ENCODE measurements at regions not wholly inside any gene's neighbourhood (a gene's known extent, or its start where the extent isn't known, plus 50 kb on each side); places are given as distances from the start of the nearest gene placed in this dataset.
"Not testable (repeated sequence)": the region's sequence is repeated elsewhere in the genome, so short reads cannot be mapped to it uniquely, and the experiment has no call there.

DNA sequence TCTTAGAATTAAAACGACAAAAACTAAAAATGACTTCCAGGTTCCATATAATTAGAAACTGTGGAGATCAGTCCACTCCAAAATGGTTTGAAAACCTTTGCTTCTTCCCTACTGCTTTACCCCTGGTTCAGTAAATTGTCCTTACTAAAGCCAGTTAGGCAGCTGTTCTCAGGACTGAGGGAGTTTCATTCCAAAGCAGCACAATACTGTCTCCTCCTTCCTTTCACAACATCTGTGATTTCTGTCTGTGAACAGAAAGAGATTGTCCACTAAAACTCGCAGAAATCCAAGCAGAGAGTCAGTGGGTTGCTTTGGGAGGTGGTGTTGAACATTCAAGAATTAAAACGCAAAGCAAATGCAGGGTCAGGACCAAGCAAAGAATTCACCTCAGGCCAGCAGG lies 740.8 kb upstream of the ZNF608 start:
- no peak for DNase-seq

DNA sequence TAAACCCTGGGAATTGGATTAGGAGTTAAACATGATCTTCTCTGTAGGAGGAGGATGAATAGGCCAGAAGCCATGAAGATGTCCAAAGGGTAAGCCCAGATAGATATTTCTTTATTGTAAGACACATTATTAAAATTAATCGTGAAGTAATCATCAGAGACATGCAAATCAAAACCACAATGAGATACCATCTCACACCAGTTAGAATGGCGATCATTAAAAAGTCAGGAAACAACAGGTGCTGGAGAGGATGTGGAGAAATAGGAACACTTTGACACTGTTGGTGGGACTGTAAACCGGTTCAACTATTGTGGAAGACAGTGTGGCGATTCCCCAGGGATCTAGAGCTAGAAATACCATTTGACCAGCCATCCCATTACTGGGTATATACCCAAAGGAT lies 741.2 kb upstream of the ZNF608 start:
- DNase-seq: not testable (repeated sequence)

DNA sequence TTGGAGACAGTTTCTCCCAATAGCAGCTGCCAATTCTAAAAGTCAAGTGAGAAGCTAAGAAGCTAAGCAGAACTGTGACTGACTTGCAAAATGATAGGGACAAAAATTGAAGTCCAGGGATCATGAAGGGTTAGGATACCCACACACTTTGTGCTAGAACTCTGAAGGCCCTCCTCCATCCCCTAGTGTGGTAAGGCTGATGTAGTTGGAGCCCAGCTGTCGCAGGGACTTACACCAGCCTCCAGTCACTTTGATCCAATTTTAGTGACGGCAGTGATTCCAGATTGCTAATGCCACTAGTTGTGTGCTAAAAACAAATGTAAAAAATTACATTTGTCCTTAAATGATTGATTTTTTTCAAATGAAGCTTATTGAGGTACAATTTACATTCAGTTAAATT lies 742.7 kb upstream of the ZNF608 start:
- DNase-seq: no peak

DNA sequence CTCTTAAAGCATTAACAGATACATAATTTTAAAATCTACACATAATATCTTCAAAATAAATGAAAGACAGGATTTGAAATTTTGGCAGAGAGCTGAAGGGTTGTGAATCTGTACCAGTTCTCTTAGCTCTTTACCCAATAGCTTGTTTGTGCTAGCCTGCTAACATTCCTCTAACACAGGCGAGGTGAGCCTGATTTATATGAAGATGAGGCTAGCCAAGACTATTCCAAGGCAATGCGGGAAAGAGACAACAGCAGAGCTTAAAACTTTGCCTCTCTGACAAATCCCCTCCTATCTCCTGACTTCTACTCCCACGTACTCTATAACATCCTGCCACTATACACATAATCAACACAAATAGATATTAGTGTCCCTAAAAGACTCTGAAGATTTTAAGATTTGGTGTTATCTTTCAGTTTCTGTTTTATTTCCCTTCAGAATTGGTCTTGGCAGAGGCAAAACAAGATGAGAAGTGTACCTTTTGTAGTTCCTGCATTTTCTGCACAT lies 745.6 kb upstream of the ZNF608 start:
- DNase-seq: no peak

DNA sequence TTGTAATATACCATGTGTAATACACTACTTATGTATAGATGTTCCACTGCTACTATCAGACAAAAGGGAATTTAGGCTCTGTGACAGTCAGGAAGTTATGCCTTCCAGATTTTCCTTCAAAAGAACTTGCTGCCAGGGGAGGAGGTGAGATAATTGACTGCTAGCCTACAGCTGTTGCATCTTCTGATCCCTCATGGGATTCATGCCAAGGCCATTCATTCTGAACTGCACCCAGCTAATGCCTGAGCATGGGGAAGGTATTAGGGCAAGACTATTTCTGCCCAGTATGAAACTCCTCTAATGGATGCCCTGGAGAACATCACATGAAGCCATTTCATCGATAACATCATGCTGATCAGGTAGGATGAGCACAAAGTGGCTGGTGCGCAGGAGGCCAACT lies 746.5 kb upstream of the ZNF608 start:
- no peak for DNase-seq

DNA sequence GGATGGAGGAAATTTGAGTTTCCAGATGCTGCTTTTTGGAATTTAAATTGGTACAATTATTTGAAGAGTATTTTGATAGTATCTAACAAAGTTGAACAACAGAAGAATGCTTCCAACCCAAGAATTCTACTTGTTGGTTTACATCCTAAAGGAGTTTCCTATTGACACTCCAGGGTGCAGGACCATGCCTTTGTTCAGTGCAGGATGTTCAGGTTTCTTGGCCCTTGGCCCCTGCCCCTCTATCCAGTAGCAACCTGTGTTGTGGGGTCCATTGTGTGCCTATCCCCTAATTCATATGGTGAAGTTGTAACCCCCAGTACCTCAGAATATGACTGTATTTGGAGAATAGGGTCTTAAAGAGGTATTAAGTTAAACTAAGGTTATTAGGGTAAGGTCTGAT lies 750.0 kb upstream of the ZNF608 start:
- no peak for DNase-seq

DNA sequence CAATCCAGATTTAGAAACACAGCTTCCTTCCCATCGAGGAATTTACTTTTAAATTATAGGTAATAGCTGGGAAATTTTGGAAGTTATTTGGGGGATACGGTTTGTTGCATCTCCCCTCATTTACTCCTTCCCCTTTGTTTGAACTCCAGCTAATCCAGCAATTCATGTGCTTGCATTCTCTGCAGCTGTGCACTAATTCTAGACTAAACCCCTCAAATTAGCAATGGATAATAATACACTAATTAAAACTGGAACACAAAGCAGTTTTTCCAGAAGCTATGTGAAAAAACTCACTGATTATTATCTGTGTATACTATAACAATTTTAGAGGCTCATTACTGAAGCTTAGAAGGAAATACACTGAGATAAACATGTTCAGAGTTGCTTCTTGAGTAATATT lies 751.2 kb upstream of the ZNF608 start:
- DNase-seq: no peak

DNA sequence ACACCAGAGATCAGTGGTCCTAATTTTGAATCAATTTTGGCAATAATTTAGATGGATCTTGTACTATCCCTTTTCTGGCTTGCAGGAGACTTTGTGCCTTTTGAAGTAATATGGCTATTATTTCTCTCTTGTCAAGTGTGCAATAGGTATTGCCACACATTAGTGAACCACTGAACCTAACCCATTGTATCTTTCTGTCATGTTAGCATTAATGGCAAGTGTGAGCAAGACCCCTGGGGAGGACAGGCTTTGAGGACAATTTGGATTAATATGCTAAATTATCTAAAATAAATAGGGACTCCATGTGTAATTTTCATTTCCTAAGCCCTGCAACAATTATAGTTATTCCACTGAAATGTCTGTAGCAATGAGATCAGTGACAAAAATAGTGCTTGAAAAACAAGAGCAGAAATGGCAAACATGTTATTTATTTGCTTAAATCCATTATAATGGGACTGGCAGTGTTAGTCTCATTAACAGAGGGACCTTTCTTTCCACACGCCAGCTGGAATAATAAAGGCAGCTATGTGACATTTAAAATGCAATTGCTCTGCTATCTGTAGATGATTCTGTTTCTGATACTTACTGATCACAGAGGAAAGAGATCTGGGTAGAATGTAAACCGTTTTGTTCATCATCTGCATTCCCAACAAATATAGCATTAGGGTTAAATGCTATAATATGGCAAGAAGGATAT lies 753.3 kb upstream of the ZNF608 start:
- no peak for DNase-seq

DNA sequence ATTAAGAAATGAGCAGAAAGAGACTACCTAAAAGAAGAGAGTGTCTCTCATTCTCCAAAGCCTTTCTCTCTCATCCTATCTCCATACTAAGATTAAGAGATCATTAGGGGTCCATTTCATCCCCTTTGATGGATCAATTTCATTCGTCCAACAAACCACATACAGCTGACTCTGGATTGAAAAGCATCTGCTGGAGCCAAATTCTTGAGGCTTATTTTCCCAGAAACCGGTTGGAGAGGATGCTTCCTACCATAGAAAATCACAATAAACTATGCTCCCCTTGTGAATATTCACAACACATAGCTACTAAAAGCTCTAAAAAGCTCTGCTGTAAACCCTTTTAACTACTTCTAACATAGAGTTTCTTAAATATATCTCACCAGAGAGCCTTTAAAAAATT lies 755.0 kb upstream of the ZNF608 start:
- no peak for DNase-seq

DNA sequence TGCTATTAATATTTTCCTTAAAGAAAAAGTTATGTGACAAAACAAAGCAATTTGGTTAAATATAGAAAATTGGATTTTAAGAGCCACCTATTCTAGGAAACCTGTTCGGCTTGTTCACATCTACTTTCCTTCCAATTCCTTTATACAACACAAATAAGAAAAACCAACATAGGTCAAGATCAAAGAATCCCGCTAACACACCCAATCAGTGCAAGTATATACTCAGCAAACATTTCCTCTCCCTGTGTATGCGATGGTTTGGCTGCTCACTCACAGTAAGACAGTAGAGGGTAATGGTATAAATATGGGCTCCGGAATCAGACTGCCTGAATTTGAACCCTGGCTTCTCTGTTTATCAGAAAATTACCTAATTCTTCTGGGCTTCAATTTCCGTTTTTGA lies 757.5 kb upstream of the ZNF608 start:
- DNase-seq: no peak

DNA sequence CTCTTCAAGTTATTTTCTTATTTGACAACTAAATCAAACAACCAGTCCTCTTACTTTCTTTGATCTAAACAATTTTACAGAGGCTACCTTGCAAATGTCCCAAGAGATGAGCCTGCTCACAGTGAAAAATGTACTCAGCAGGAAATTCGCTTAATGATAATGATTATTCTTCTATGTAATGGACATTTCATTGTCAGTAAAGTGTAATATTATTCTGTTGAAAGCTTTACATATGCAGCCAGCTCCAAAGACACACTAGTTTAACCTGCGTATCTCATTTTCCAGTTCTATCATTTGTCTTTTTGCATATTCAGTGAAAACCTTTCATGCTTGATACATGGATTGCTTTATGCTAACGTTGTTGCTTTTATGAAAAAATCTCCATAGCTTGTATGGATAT lies 758.7 kb upstream of the ZNF608 start:
- DNase-seq: no peak

DNA sequence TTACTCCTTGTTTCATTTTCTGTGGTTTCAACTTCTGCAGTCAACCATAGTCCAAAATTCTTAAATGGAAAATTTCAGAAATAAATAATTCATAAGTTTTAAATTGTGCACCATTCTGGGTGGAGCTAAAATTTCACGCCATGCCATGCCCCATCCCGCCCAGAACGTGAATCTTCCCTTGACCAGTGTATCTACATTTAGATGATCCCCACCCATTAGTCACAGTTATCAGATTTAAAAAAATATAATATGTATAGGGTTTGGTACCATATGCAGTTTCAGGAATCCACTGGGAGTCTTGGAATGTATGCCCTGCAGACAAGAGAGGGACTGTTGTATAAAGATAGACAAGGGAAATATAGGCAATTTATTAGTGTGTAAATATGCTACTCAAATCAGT lies 759.7 kb upstream of the ZNF608 start:
- no peak for DNase-seq

DNA sequence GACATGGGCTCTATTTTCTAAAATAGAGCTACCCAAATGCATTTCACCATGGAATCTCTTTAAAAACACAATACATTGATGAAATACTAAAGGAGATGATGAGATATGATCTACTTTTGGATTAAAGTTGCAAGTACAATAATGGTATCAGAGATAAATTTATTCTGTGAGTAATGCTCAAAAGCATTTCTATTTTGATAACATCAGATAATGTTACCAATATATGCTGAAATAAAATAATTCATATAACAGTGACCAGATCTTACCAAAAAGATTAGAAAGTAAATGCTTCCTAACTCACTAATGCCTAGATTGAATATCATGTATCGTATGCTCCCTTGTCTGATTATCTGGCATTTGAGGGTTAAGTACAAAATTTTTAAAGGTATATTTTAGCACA lies 761.8 kb upstream of the ZNF608 start:
- DNase-seq: no peak

DNA sequence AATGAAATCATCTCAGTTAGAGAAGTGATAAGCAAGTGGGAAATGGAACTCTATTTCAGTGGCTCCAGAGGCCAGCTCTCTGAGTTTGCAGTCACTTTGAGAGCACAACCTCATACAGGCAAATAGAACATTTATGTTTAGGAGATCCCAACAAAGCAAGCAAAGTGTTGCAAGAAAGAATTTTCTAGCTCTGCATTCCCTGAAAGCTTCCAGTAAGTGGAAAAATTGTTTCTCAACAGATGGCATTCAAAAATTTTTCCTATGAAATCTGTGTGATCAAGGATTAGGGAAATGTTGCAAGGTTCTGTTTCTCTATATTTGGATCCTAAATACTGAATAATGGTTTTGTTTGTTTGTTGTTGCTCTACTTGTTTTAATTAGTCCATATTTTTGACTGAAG lies 764.2 kb upstream of the ZNF608 start:
- DNase-seq: no peak

DNA sequence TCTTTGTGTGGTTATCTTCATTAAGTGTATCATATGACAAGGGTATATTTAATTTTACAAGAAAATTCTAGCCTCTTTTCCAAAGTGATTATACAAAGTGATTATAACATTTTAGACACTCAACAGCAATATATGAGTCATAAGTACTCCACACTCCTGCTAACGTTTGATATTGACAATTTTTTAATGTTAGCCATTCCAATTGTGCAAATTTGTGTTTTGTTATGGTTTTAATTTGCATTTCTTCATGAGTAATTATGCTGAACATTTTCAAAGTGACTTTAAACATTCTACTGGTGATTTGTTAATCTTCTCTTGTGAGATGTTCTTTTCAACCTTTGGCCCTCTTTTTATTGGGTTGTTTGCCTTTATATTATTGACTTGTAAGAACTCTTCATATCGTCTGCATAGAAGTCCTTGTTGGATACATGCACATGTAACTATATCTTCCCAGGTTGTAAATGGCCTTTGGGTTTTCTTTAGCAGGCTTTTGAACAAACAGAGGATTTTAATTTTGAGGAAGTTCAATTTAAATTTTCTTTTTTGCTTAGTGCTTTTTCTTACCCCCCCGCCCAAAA lies 771.6 kb upstream of the ZNF608 start:
- DNase-seq: no peak

DNA sequence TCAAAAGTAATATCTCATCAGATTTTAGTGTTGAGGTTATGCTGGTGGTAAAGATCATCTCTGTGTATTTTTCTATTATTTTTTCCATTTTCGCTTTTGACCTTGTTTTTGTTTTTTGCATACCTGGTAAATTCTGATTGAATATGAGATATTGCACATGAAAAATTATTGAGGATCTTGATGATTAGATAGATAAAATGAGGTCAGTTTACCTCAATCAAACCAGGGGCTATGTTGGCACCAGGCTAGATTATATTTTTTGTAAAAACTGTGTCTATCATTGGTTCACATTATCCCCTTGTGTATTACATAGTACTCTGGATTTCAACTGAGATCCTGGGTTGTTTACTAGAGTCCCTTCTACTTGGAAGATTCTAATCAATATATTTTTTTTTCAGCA lies 774.9 kb upstream of the ZNF608 start:
- no peak for DNase-seq

DNA sequence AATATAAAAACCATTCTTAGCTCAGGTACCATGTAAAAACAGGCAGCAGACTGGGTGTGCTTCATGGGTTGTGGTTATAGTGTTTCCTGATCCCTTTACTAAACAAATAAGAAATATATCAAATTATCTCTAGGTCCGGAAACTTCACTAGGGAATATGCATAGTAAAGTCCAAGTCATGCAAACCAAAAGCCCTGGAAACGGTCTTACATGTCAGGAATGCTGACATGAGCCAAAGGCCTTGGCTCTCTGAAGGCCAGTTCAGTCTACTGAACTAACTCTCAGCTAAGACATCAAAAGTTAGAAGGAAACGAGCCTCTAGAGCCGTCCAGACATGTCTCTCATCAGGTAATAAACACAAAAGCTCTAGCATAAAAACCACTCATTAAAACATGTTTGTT lies 778.9 kb upstream of the ZNF608 start:
- no peak for DNase-seq

DNA sequence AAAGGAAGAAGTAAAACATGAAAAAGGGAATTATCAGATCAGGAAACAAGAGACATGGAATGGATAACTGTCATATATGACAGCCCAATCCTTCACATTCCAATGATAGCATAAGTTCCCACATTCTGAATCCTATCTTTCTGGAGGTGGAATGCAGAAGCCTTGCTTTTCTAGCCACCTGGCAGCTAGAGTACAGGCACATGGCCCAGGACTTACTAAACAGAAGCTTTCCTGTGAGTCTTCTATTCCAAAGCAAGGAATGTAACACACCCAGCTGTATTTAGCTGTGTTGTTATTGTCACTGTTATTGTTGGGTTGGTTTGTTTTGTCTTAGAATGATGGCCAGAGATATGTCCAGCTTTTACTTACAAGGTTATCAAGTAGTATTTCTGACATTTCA lies 780.5 kb upstream of the ZNF608 start:
- DNase-seq: no peak

DNA sequence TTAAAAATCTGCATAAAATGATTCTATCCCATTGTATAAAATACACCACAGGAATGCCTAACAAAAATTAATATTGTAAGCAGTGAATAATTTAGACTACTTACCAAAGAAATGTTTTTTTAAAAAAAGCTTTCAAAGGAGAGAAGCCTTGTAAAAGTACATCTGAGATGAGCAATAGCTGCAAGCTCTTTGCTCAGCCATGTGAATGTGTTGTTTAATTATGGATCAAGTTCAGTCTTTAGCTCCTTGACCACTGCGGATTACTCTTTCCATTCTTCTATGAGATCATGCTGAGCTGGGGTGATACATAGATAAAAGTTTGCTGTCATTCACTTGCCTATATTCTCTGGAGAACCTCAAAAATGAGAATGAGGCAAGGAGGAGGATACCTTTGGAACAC lies 782.4 kb upstream of the ZNF608 start:
- DNase-seq: no peak

DNA sequence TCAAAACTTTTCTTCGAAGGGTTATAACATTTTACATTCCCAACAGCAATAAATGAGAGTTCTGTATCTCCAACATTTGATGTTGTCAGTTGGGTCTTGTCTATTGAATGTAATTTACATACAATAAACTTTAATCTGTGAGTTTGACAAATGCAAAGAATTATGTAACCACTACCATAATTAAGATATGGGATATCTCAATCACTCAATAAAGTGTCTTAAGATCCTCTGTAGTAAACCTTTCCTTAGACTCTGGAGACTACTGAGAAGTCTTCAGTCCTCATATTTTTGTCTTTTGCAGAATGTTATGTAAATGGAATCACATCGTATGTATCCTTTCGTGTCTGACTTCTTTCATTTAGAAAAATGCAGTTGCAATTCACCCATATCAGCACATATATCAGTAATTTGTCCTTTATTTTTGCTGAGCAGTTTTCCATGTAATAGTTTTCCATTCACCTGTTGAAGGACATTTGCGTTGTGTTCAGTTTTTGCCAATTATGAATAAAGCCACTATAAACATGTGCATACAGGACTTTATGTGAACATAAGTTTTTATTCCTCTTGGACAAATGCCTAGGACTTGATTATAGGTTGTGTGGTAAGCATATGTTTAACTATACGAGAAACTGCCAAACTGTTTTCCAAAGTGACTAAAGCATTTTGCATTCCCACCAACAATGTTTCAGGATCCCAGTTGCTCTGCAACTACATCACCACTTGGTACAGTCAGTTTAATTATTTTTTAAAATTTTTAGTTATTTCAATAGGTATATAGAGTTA lies 784.6 kb upstream of the ZNF608 start:
- DNase-seq: no peak

DNA sequence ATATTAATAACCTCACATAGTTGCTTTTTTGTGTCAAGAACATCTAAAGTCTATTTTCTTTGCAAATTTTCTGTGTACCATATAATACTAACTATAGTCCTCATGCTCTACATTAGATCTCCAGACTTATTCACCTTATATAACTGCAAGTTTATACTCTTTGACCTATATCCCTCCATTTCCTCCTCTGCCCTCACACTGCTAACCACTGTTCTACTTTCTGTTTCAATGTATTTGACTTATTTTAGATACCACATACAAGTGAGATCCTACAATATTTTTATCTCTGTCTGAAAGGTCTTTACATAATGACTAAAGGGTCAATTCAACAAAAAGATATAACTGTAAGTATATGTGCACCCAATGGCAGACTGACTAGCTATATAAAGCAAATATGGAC lies 789.7 kb upstream of the ZNF608 start:
- no peak for DNase-seq

DNA sequence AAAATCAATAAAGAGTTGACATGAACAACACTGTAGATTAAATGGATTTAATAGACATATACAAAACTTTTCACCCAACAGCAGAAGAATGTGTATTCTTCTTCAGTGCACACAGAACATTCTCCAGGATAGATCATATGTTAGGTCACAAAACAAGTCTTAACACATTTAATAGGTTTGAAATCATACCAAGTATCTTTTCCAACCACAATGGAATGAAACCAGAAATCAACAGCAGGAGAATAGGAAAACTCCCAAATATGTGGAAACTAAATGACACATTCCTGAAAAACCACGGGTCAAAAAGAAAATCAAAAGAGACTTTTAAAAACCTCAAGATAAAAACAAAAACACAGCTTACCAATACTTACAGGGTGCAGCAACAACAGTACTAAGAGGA lies 790.1 kb upstream of the ZNF608 start:
- no peak for DNase-seq

DNA sequence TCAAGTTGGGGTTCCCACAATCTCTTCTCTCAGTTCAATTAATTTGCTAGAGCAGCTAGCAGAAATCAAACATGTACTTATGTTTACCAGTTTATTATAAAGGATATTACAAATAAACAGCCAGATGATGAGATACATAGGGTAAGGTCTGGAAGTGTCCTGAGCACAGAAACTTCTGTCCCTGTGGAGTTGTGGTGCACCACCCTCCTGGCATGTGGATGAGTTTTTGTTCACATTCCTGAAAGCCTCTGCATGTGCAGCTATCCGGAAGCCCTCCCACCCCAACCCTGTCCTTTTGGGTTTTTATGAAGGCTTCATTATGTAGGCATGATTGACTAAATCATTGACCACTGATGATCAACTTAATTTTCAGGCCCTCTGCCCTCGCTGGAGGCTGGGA lies 791.2 kb upstream of the ZNF608 start:
- DNase-seq: no peak

DNA sequence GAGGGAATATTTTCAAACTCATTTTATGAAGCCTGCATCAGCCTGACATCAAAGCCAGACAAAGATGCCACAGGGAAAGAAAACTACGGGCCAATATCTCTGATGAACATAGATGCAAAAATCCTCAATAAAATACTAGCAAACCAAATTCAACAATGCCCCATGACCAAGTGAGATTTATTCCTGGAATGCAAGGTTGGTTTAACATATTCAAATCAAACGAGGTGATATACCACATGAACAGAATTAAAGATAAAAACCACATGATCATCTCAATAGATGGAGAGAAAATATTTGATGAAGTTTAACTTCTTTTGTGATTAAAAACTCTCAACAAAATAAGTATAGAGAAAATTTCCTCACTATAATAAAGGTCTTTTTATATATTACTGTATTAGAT lies 792.0 kb upstream of the ZNF608 start:
- DNase-seq: no peak

Measured in CD4-positive, alpha-beta T cell treated with Interleukin-17A for 4 hours (primary cell).